ENCODE measurements at regions not wholly inside any gene's neighbourhood (a gene's known extent, or its start where the extent isn't known, plus 50 kb on each side); places are given as distances from the start of the nearest gene placed in this dataset.

GRCh38 chr3:152591515-152591914, 243.4 kb upstream of the P2RY1 start:
- H3K36me3 ChIP-seq (ENCODE audit: control insufficient read depth in 2 of 2, extremely low read depth in 1 of 2, insufficient read depth in 2 of 2, low read length in 2 of 2) = no peaks in the 10 kb centered on the region
- H4K20me1 ChIP-seq (ENCODE audit: control insufficient read depth, extremely low read depth, insufficient read depth, low read length) = no peaks in the 10 kb centered on the region
- no peak overlapping the region for H3K4me2 ChIP-seq (ENCODE audit: control insufficient read depth, extremely low read depth, insufficient read depth, low read depth, low read length)
- no peaks in the 10 kb centered on the region for H3K9me3 ChIP-seq (ENCODE audit: control insufficient read depth, low read depth, low read length)
- H3K4me1 ChIP-seq (ENCODE audit: control insufficient read depth, extremely low read depth, insufficient read depth, low read length) = no peaks in the 10 kb centered on the region
- no peak for FAIRE-seq
- TF ChIP-seq EZH2 (IDR thresholded peaks at IDR 0.05; ENCODE audit: low read length) = no peak
- TF ChIP-seq CTCF (optimal IDR thresholded peaks at IDR 0.05 in 1 of 3, IDR thresholded peaks at IDR 0.05 in 1 of 3, conservative IDR thresholded peaks at IDR 0.05 in 1 of 3; ENCODE audit: extremely low read depth in 1 of 3, insufficient read depth in 2 of 3, low read length in 3 of 3) = no peak
- H3K9ac ChIP-seq (ENCODE audit: control insufficient read depth, extremely low read depth, insufficient read depth, low read length) = no peak overlapping the region
- H3K27me3 ChIP-seq (ENCODE audit: control insufficient read depth, extremely low read depth, insufficient read depth, low read length) = no peaks in the 10 kb centered on the region
- no peaks in the 10 kb centered on the region for H3K9me1 ChIP-seq (ENCODE audit: control insufficient read depth, extremely low read depth, insufficient read depth, low read length)
- no peaks in the 10 kb centered on the region for H3K79me2 ChIP-seq (ENCODE audit: control insufficient read depth, insufficient read depth, low read length)
- dilution Hi-C loops (cut with MboI; ENCODE audit: extremely low pct_ligation_motif_present, low sequenced_read_pairs) = no loop called here
- DNase-seq (ENCODE audit: low read depth, low spot score) = no peak
- H3K4me3 ChIP-seq (ENCODE audit: control insufficient read depth in 2 of 3, extremely low read depth in 1 of 3, insufficient read depth in 2 of 3, low read depth in 1 of 3, low read length in 3 of 3) = no peak overlapping the region
- no peak overlapping the region for H2AFZ ChIP-seq (ENCODE audit: control insufficient read depth, low read length)
- H3K27ac ChIP-seq (ENCODE audit: control insufficient read depth, insufficient read depth, low read length) = no peak overlapping the region

- no peak for FAIRE-seq
- H3K4me3 ChIP-seq (ENCODE audit: control insufficient read depth in 2 of 3, extremely low read depth in 1 of 3, insufficient read depth in 2 of 3, low read depth in 1 of 3, low read length in 3 of 3) = no peak overlapping the region
Observed at GRCh38 chr3:152593242-152593641, 241.7 kb upstream of the P2RY1 start.

More at GRCh38 chr3:152593242-152593641, 241.7 kb upstream of the P2RY1 start:
- Histone ChIP-seq H3K4me2 (ENCODE audit: control insufficient read depth, extremely low read depth, insufficient read depth, low read depth, low read length) (no peak overlapping the region), H3K9ac (ENCODE audit: control insufficient read depth, extremely low read depth, insufficient read depth, low read length) (no peak overlapping the region), H3K4me1 (ENCODE audit: control insufficient read depth, extremely low read depth, insufficient read depth, low read length) (no peaks in the 10 kb centered on the region), H3K79me2 (ENCODE audit: control insufficient read depth, insufficient read depth, low read length) (no peaks in the 10 kb centered on the region), H3K36me3 (ENCODE audit: control insufficient read depth in 2 of 2, extremely low read depth in 1 of 2, insufficient read depth in 2 of 2, low read length in 2 of 2) (no peaks in the 10 kb centered on the region), H3K9me1 (ENCODE audit: control insufficient read depth, extremely low read depth, insufficient read depth, low read length) (no peaks in the 10 kb centered on the region), H3K27me3 (ENCODE audit: control insufficient read depth, extremely low read depth, insufficient read depth, low read length) (no peaks in the 10 kb centered on the region), H2AFZ (ENCODE audit: control insufficient read depth, low read length) (no peak overlapping the region), H3K9me3 (ENCODE audit: control insufficient read depth, low read depth, low read length) (no peaks in the 10 kb centered on the region), H3K27ac (ENCODE audit: control insufficient read depth, insufficient read depth, low read length) (no peak overlapping the region), H4K20me1 (ENCODE audit: control insufficient read depth, extremely low read depth, insufficient read depth, low read length) (no peaks in the 10 kb centered on the region)
- no peak for DNase-seq (ENCODE audit: low read depth, low spot score)
- no peak for TF ChIP-seq EZH2 (IDR thresholded peaks at IDR 0.05; ENCODE audit: low read length)
- no peak for TF ChIP-seq CTCF (optimal IDR thresholded peaks at IDR 0.05 in 1 of 3, IDR thresholded peaks at IDR 0.05 in 1 of 3, conservative IDR thresholded peaks at IDR 0.05 in 1 of 3; ENCODE audit: extremely low read depth in 1 of 3, insufficient read depth in 2 of 3, low read length in 3 of 3)
- dilution Hi-C loops (cut with MboI; ENCODE audit: extremely low pct_ligation_motif_present, low sequenced_read_pairs) = no loop called here

All from keratinocyte (primary cell).